ENCODE measurements at regions not wholly inside any gene's neighbourhood (a gene's known extent, or its start where the extent isn't known, plus 50 kb on each side); places are given as distances from the start of the nearest gene placed in this dataset.

- ChIA-PET POLR2A (no interaction called here), CTCF (no interaction called here)
- TF ChIP-seq CTCF (IDR thresholded peaks at IDR 0.05) = no peak
- DNase-seq (no peak), ATAC-seq (ENCODE audit: low read depth) (no peak)
- no peaks in the 10 kb centered on the region for H3K27me3 Mint-ChIP-seq
- intact Hi-C loops (cut with micrococcal nuclease) = no loop called here
- H3K36me3 Mint-ChIP-seq (ENCODE audit: low read depth) = no peaks in the 10 kb centered on the region
- no peak overlapping the region for H3K27ac Mint-ChIP-seq
- peaks cover 34% of the 10 kb centered on the region for H3K9me3 Mint-ChIP-seq
- H3K4me1 Mint-ChIP-seq = no peaks in the 10 kb centered on the region
- no peak overlapping the region for H3K4me3 Mint-ChIP-seq
These were observed 222.9 kb upstream of the ERCC4 start for GRCh38 chr16:13697013-13697412.

- Mint-ChIP-seq H3K4me1 (no peaks in the 10 kb centered on the region), H3K27me3 (no peaks in the 10 kb centered on the region), H3K4me3 (no peak overlapping the region), H3K36me3 (ENCODE audit: low read depth) (no peaks in the 10 kb centered on the region), H3K9me3 (peaks cover 29% of the 10 kb centered on the region), H3K27ac (no peak overlapping the region)
- DNase-seq = no peak
- intact Hi-C loops (cut with micrococcal nuclease) = no loop called here
- ChIA-PET CTCF (no interaction called here), POLR2A (no interaction called here)
- ATAC-seq (ENCODE audit: low read depth) = no peak
- TF ChIP-seq CTCF (IDR thresholded peaks at IDR 0.05) = no peak
These were observed 222.4 kb upstream of the ERCC4 start for GRCh38 chr16:13697568-13697967.

- peaks cover 21% of the 10 kb centered on the region for H3K9me3 Mint-ChIP-seq
- DNase-seq (no peak), ATAC-seq (ENCODE audit: low read depth) (no peak)
- no peak for TF ChIP-seq CTCF (IDR thresholded peaks at IDR 0.05)
- intact Hi-C loops (cut with micrococcal nuclease) = no loop called here
- H3K36me3 Mint-ChIP-seq (ENCODE audit: low read depth) = no peaks in the 10 kb centered on the region
- H3K4me3 Mint-ChIP-seq = no peak overlapping the region
- CTCF ChIA-PET = no interaction called here
- H3K4me1 Mint-ChIP-seq = no peaks in the 10 kb centered on the region
- POLR2A ChIA-PET = no interaction called here
- H3K27me3 Mint-ChIP-seq = no peaks in the 10 kb centered on the region
- no peak overlapping the region for H3K27ac Mint-ChIP-seq
These were observed 217.3 kb upstream of the ERCC4 start for GRCh38 chr16:13702614-13703013.

- intact Hi-C loops (cut with micrococcal nuclease) = no loop called here
These were observed 211.4 kb upstream of the ERCC4 start for GRCh38 chr16:13708347-13709120.

GRCh38 chr16:13718748-13719147 lies 201.2 kb upstream of the ERCC4 start:
- DNase-seq (no peak), ATAC-seq (ENCODE audit: low read depth) (no peak)
- ChIA-PET POLR2A (no interaction called here), CTCF (no interaction called here)
- TF ChIP-seq CTCF (IDR thresholded peaks at IDR 0.05) = no peak
- Mint-ChIP-seq H3K36me3 (ENCODE audit: low read depth) (no peaks in the 10 kb centered on the region), H3K4me3 (no peak overlapping the region), H3K9me3 (no peaks in the 10 kb centered on the region), H3K4me1 (no peaks in the 10 kb centered on the region), H3K27ac (no peak overlapping the region), H3K27me3 (no peaks in the 10 kb centered on the region)
- intact Hi-C loops (cut with micrococcal nuclease) = no loop called here

More at GRCh38 chr16:13708347-13709120, 211.4 kb upstream of the ERCC4 start:
- Mint-ChIP-seq H3K27ac (no peak overlapping the region), H3K36me3 (ENCODE audit: low read depth) (no peaks in the 10 kb centered on the region), H3K4me3 (no peak overlapping the region), H3K9me3 (peaks cover 14% of the 10 kb centered on the region), H3K4me1 (no peaks in the 10 kb centered on the region), H3K27me3 (no peaks in the 10 kb centered on the region)
- TF ChIP-seq CTCF (IDR thresholded peaks at IDR 0.05) = no peak
- DNase-seq = no peak
- ATAC-seq (ENCODE audit: low read depth) = no peak
- POLR2A ChIA-PET = no interaction called here
- CTCF ChIA-PET = no interaction called here

Measured in activated B cell treated with CpG ODN at 0.5 μM for 24 hours (primary cell).